WTC11 (cell line): ENCODE measurements at regions not wholly inside any gene's neighbourhood (a gene's known extent, or its start where the extent isn't known, plus 50 kb on each side); places are given as distances from the start of the nearest gene placed in this dataset.
"Not testable (repeated sequence)": the region's sequence is repeated elsewhere in the genome, so short reads cannot be mapped to it uniquely, and the experiment has no call there.

ENCODE experiments used
- ATAC-seq: fragments of 200-7000 bp; cut with Tn5 transposase; 2 replicates; pipeline ENCODE4 v1.10.0; 2021; ENCODE audit warnings: mild to moderate bottlenecking, moderate library complexity
- CTCF ChIA-PET: fragments of 300-600 bp; sonication (Branson Sonifier 250); formaldehyde crosslinking; loops from one replicate; lab custom pipeline; 2021; ENCODE audit warnings: antibody characterized with exemption; lab: Charles Lee
- POLR2A ChIA-PET: fragments of 350-600 bp; sonication (Branson Sonifier 250); formaldehyde crosslinking; loops from one replicate; lab custom pipeline; 2021; ENCODE audit warnings: antibody characterized with exemption; lab: Charles Lee
- DNase-seq: peaks from one replicate; pipeline ENCODE4 v3.0.0; 2021; ENCODE audit warnings: low spot score
- H3K27ac Mint-ChIP-seq: 2 replicates; pipeline ENCODE4 v1.8.0; 2021; ENCODE audit warnings: mixed read lengths
- H3K27me3 Mint-ChIP-seq: 2 replicates; pipeline ENCODE4 v1.8.0; 2021; ENCODE audit warnings: low read depth, mild to moderate bottlenecking, moderate library complexity, mixed read lengths
- H3K36me3 Mint-ChIP-seq: 2 replicates; pipeline ENCODE4 v1.8.0; 2021; ENCODE audit warnings: mixed read lengths
- H3K4me1 Mint-ChIP-seq: 2 replicates; pipeline ENCODE4 v1.8.0; 2022; ENCODE audit warnings: mixed read lengths
- H3K4me3 Mint-ChIP-seq: 2 replicates; pipeline ENCODE4 v1.8.0; 2021; ENCODE audit warnings: mild to moderate bottlenecking, moderate library complexity, mixed read lengths
- H3K9me3 Mint-ChIP-seq: 2 replicates; pipeline ENCODE4 v1.8.0; 2021; ENCODE audit warnings: mixed read lengths
- AR ChIP-seq: fragments of 250-450 bp; sonication (Bioruptor Pico); IDR thresholded peaks from 2 replicates; pipeline ENCODE4 v1.9.0; 2021; ENCODE audit warnings: mild to moderate bottlenecking
- ATF3 ChIP-seq: sonication (generic); formaldehyde crosslinking; conservative IDR thresholded peaks from 2 replicates; pipeline ENCODE4 v1.8.1; 2022; ENCODE audit warnings: mild to moderate bottlenecking, missing genetic modification reagents
- E2F5 ChIP-seq: sonication (generic); formaldehyde crosslinking; IDR thresholded peaks from 2 replicates; pipeline ENCODE4 v1.8.1; 2022; ENCODE audit warnings: mild to moderate bottlenecking, moderate library complexity, missing genetic modification reagents
- FOXK1 ChIP-seq: sonication (generic); formaldehyde crosslinking; IDR thresholded peaks from 2 replicates; pipeline ENCODE4 v1.8.0; 2022; ENCODE audit warnings: mild to moderate bottlenecking, moderate library complexity, missing genetic modification reagents
- NFATC4 ChIP-seq: fragments of 250-450 bp; sonication (Bioruptor Pico); IDR thresholded peaks from 2 replicates; pipeline ENCODE4 v1.9.0; 2021; ENCODE audit warnings: mild to moderate bottlenecking
- NR1H2 ChIP-seq: sonication (generic); formaldehyde crosslinking; IDR thresholded peaks from 2 replicates; pipeline ENCODE4 v1.9.0; 2021; ENCODE audit warnings: mild to moderate bottlenecking, moderate library complexity, missing genetic modification reagents
- NR2C2 ChIP-seq: sonication (generic); formaldehyde crosslinking; IDR thresholded peaks from 2 replicates; pipeline ENCODE4 v1.8.0; 2022; ENCODE audit warnings: mild to moderate bottlenecking, missing genetic modification reagents
- RORB ChIP-seq: fragments of 250-450 bp; sonication (Bioruptor Pico); IDR thresholded peaks from 2 replicates; pipeline ENCODE4 v1.9.0; 2021; ENCODE audit warnings: mild to moderate bottlenecking
- SOX15 ChIP-seq: fragments of 250-450 bp; sonication (Bioruptor Pico); IDR thresholded peaks from 2 replicates; pipeline ENCODE4 v1.9.0; 2021; ENCODE audit warnings: mild to moderate bottlenecking
- STAT6 ChIP-seq: sonication (generic); formaldehyde crosslinking; conservative IDR thresholded peaks from 2 replicates; pipeline ENCODE4 v1.8.1; 2023; ENCODE audit warnings: mild to moderate bottlenecking, low read depth, missing genetic modification reagents, moderate library complexity
- TEAD1 ChIP-seq: sonication (generic); formaldehyde crosslinking; IDR thresholded peaks from 2 replicates; pipeline ENCODE4 v1.8.0; 2022; ENCODE audit warnings: mild to moderate bottlenecking, missing genetic modification reagents
- ZNF138 ChIP-seq: sonication (generic); formaldehyde crosslinking; conservative IDR thresholded peaks from 2 replicates; pipeline ENCODE4 v1.8.1; 2022; ENCODE audit warnings: mild to moderate bottlenecking, moderate library complexity, missing genetic modification reagents
- ZNF219 ChIP-seq: sonication (generic); formaldehyde crosslinking; IDR thresholded peaks from 2 replicates; pipeline ENCODE4 v1.8.0; 2023; ENCODE audit warnings: missing genetic modification reagents, mild to moderate bottlenecking, borderline replicate concordance
- TF ChIP-seq, protein P1 (sequence below): sonication (generic); formaldehyde crosslinking; IDR thresholded peaks from 2 replicates; pipeline ENCODE4 v1.8.1; 2023; ENCODE audit warnings: mild to moderate bottlenecking, missing genetic modification reagents
- TF ChIP-seq, protein P2 (sequence below): sonication (generic); formaldehyde crosslinking; IDR thresholded peaks from 2 replicates; pipeline ENCODE4 v1.8.0; 2022; ENCODE audit warnings: mild to moderate bottlenecking, missing genetic modification reagents
- TF ChIP-seq, protein P3 (sequence below): sonication (generic); formaldehyde crosslinking; IDR thresholded peaks from 2 replicates; pipeline ENCODE4 v1.8.0; 2023; ENCODE audit warnings: mild to moderate bottlenecking, missing genetic modification reagents

GRCh38 chrX:56343219-56343618 lies 111.1 kb downstream of the KLF8 start:
- no peak for ATAC-seq
- ChIA-PET POLR2A (no interaction called here), CTCF (no interaction called here)
- H3K9me3 Mint-ChIP-seq = 0 out of 2 replicates have a peak, but pooled peaks cover 10% of the 10 kb centered on the region
- no peak overlapping the region for H3K27ac Mint-ChIP-seq
- H3K27me3 Mint-ChIP-seq = no peaks in the 10 kb centered on the region
- TF ChIP-seq STAT6 (no peak), TEAD1 (CRISPR knock-in tag) (no peak), NFATC4 (no peak)
- TF ChIP-seq, all 79 proteins: peak for 0
- Mint-ChIP-seq H3K36me3 (no peaks in the 10 kb centered on the region), H3K4me3 (no peak overlapping the region), H3K4me1 (no peaks in the 10 kb centered on the region)
- no peak for DNase-seq

DNA sequence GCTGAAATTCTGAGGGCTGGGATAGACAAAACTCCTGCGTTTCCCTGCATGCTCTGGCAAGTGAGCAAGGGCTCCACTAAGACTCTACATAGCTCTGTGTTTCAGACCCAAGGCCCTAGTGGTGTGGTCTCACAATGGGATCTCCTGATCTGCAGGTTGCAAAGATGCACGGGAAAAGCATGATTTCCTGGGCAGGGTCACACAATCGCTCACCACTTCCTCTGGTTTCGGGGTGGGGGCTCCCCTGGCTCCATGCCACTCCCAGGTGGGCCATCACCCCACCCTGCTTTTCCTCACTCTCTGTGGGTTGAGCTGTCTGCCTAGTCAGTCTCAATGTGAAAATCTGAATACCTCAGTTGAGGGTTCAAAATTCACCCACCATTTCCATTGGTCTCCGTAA lies 111.5 kb downstream of the KLF8 start:
- ChIA-PET POLR2A (no interaction called here), CTCF (no interaction called here)
- TF ChIP-seq ATF3 (CRISPR knock-in tag) = no peak
- TF ChIP-seq, protein P1, sequence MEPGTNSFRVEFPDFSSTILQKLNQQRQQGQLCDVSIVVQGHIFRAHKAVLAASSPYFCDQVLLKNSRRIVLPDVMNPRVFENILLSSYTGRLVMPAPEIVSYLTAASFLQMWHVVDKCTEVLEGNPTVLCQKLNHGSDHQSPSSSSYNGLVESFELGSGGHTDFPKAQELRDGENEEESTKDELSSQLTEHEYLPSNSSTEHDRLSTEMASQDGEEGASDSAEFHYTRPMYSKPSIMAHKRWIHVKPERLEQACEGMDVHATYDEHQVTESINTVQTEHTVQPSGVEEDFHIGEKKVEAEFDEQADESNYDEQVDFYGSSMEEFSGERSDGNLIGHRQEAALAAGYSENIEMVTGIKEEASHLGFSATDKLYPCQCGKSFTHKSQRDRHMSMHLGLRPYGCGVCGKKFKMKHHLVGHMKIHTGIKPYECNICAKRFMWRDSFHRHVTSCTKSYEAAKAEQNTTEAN = no peak
- TF ChIP-seq FOXK1 (CRISPR knock-in tag) = no peak
- no peak for TF ChIP-seq E2F5 (CRISPR knock-in tag)
- TF ChIP-seq NR2C2 (CRISPR knock-in tag) = no peak
- TF ChIP-seq AR (CRISPR knock-in tag) = no peak
- TF ChIP-seq RORB (CRISPR knock-in tag) = no peak
- TF ChIP-seq, protein P2, sequence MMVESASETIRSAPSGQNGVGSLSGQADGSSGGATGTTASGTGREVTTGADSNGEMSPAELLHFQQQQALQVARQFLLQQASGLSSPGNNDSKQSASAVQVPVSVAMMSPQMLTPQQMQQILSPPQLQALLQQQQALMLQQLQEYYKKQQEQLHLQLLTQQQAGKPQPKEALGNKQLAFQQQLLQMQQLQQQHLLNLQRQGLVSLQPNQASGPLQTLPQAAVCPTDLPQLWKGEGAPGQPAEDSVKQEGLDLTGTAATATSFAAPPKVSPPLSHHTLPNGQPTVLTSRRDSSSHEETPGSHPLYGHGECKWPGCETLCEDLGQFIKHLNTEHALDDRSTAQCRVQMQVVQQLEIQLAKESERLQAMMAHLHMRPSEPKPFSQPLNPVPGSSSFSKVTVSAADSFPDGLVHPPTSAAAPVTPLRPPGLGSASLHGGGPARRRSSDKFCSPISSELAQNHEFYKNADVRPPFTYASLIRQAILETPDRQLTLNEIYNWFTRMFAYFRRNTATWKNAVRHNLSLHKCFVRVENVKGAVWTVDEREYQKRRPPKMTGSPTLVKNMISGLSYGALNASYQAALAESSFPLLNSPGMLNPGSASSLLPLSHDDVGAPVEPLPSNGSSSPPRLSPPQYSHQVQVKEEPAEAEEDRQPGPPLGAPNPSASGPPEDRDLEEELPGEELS (CRISPR knock-in tag) = no peak
- no peak for TF ChIP-seq NR1H2 (CRISPR knock-in tag)
- no peak for TF ChIP-seq SOX15
- TF ChIP-seq, protein P3, sequence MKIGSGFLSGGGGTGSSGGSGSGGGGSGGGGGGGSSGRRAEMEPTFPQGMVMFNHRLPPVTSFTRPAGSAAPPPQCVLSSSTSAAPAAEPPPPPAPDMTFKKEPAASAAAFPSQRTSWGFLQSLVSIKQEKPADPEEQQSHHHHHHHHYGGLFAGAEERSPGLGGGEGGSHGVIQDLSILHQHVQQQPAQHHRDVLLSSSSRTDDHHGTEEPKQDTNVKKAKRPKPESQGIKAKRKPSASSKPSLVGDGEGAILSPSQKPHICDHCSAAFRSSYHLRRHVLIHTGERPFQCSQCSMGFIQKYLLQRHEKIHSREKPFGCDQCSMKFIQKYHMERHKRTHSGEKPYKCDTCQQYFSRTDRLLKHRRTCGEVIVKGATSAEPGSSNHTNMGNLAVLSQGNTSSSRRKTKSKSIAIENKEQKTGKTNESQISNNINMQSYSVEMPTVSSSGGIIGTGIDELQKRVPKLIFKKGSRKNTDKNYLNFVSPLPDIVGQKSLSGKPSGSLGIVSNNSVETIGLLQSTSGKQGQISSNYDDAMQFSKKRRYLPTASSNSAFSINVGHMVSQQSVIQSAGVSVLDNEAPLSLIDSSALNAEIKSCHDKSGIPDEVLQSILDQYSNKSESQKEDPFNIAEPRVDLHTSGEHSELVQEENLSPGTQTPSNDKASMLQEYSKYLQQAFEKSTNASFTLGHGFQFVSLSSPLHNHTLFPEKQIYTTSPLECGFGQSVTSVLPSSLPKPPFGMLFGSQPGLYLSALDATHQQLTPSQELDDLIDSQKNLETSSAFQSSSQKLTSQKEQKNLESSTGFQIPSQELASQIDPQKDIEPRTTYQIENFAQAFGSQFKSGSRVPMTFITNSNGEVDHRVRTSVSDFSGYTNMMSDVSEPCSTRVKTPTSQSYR (CRISPR knock-in tag) = no peak
- TF ChIP-seq ZNF138 (CRISPR knock-in tag) = no peak
- no peak for TF ChIP-seq ZNF219
- DNase-seq = no peak
- no peak for ATAC-seq
- Mint-ChIP-seq H3K4me1 (no peaks in the 10 kb centered on the region), H3K27me3 (no peaks in the 10 kb centered on the region), H3K9me3 (0 out of 2 replicates have a peak, but pooled peaks cover 10% of the 10 kb centered on the region), H3K4me3 (no peak overlapping the region), H3K36me3 (no peaks in the 10 kb centered on the region), H3K27ac (no peak overlapping the region)

GRCh38 chrX:56358145-56358544 lies 126.0 kb downstream of the KLF8 start:
- POLR2A ChIA-PET = not testable (repeated sequence)

DNA sequence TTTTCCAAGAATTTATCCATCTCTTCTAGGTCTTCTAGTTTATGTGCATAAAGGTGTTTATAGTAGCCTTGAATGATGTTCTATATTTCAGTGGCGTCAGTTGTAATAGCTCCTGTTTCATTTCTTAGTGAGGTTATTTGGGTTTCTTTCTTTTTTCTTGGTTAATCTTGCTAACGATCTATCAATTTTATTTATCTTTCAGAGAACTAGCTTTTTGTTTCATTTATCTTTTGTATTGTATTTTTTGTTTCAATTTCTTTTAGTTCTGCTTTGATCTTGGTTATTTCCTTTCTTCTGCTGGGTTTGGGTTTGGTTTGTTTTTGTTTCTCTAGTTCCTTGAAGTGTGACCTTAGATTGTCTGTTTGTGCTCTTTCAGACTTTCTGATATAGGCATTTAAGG lies 133.0 kb downstream of the KLF8 start:
- ATAC-seq, H3K4me1 Mint-ChIP-seq, CTCF ChIA-PET, H3K27ac Mint-ChIP-seq, H3K4me3 Mint-ChIP-seq, POLR2A ChIA-PET, DNase-seq, H3K36me3 Mint-ChIP-seq, H3K27me3 Mint-ChIP-seq: not testable (repeated sequence)
- peaks cover 28% of the 10 kb centered on the region for H3K9me3 Mint-ChIP-seq

More at GRCh38 chrX:56358145-56358544, 126.0 kb downstream of the KLF8 start:
- CTCF ChIA-PET, DNase-seq, H3K36me3 Mint-ChIP-seq, H3K27ac Mint-ChIP-seq, H3K4me1 Mint-ChIP-seq, ATAC-seq, H3K4me3 Mint-ChIP-seq: not testable (repeated sequence)
- peaks cover 17% of the 10 kb centered on the region for H3K27me3 Mint-ChIP-seq
- H3K9me3 Mint-ChIP-seq = peaks cover 26% of the 10 kb centered on the region
